IPS DF 4.7 (cell line): ENCODE measurements at regions not wholly inside any gene's neighbourhood (a gene's known extent, or its start where the extent isn't known, plus 50 kb on each side); places are given as distances from the start of the nearest gene placed in this dataset.
"Not testable (repeated sequence)": the region's sequence is repeated elsewhere in the genome, so short reads cannot be mapped to it uniquely, and the experiment has no call there.

Source experiments
- DNase-seq: peaks from one replicate; pipeline ENCODE4 v3.0.0-alpha.2; 2013; ENCODE audit warnings: low spot score; ENCODE audit errors: extremely low read depth

- no peak for DNase-seq
Observed at GRCh38 chr6:21914121-21914973, 320.8 kb downstream of the SOX4 start.

GRCh38 chr6:21915707-21916260 lies 322.2 kb downstream of the SOX4 start:
- no peak for DNase-seq

DNA sequence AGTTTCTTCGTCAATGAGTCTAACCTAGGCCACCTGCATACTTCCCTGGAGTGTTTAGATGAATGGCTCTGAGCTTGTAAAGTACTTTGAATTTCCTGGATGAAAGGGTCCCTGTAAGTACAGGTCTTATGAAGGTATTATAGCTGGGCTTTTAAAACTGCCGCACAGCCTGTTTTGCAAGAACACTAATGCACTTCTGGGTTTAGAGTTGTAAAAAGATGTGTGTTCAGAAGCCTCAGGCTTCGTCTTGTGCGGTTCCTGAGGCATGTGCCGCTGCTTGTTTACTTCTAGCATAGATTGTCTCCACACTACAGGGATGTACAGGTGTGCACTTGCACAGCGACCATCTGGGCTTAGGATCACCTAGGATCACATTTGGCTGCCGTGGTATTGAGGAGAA lies 324.5 kb downstream of the SOX4 start:
- no peak for DNase-seq

GRCh38 chr6:21918666-21919065 lies 325.1 kb downstream of the SOX4 start:
- DNase-seq: no peak

DNA sequence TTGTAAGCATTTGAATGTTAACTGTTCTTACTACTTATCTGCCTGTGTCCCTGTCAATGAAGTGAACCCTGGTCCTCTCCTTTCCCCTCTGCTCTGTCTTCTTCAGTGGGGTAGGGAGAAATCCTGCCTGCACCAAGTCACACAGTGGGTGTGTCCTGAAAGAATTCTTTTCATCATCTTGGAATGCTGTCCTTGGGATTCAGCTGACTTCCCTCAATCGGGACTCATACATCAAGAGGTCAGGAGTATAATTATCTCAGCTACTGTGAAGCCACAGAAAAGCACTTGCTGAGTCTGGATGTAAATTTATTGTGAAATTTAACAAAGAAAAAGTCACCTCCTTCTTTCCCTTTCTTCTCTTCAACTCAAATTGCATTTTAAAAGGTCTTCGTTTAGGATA lies 328.5 kb downstream of the SOX4 start:
- DNase-seq: no peak

DNA sequence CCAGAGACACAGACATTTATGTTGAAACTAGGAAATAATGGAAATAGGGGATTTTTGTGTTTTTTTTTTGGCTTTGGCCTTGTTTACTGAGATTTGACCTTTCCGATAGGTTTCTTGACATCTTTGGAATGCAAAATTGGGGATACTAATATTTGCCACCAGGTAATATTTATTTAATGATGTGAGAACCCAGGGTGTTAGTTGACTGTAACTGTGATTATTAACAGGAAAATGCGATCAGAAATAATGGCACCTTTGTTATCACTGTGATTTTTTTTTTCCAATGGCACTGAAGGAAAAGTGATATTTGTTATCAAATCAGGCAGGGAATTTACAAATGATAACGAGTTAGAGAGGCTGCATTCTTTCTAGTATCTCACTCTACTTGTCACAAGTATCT lies 330.5 kb downstream of the SOX4 start:
- no peak for DNase-seq

- DNase-seq: no peak
Observed at GRCh38 chr6:21928827-21929226, 335.3 kb downstream of the SOX4 start.

- no peak for DNase-seq
Observed at GRCh38 chr6:21931641-21932335, 338.2 kb downstream of the SOX4 start.

DNA sequence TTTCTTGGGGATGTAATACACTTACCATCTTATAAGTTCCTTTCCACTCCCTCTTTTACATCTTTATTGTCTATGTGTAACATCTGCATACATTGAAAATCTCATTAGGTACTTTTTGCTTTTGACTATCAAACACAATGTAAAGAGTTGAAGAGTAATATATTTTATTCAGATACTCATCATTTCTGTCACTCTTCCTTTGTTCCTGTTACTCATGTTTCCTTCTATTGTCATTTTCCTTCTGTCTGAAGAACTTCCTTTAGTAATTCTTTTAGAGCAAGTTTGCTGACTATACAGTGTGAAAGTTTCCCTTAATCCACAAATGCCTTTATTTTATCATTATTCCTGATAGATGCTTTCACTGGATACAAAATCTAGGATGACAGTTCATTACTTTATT lies 339.8 kb downstream of the SOX4 start:
- DNase-seq: no peak

DNA sequence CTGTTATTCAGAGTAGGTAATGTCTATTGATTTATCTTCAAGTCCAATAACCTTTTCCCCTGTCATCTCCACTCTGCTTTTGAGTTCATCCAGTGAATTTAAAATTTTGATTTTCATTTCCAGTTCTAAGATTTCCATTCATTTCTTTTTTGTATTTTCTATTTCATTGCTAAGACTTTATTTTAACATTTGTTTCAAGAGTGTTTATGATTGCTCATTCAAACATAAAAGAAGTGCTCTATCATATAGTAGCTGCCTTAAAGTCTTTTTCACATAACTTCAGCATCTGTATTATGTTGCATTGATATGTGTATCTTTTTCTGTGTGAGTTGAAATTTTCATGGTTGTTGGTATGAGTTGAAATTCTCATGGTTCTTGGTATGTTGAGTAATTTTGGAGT lies 341.6 kb downstream of the SOX4 start:
- DNase-seq: no peak

DNA sequence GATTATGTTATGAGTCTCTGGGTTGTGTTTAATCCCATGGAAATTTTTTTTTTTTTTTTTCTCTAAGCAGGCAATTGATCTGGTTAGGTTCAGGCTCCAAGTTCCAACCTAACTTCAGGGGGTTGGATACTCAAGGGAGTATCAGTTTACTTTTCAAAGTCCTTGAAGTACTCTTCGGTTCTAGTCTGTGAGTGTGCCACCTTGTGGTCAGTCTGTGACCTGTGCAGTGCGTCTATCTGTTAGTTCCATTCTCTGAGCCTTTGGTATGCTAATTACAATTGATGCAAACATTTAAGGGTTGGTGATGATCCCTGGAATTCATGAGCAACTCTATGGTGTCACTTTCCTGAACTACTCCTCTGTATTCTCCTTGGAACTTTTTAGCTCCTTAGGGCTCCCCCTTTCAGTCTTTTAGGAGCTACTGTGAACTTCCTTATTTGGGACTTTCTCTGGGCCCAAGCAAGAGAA lies 342.0 kb downstream of the SOX4 start:
- DNase-seq: peak; percentile 83

GRCh38 chr6:21937466-21937865 lies 343.9 kb downstream of the SOX4 start:
- DNase-seq: no peak

GRCh38 chr6:21939066-21939465 lies 345.5 kb downstream of the SOX4 start:
- DNase-seq: not testable (repeated sequence)

GRCh38 chr6:21941926-21942325 lies 348.4 kb downstream of the SOX4 start:
- DNase-seq: no peak

- DNase-seq: no peak
Observed at GRCh38 chr6:21942897-21943296, 349.3 kb downstream of the SOX4 start.

GRCh38 chr6:21946298-21946783 lies 350.5 kb downstream of the PRL start:
- DNase-seq: no peak

GRCh38 chr6:21947227-21947626 lies 349.6 kb downstream of the PRL start:
- not testable (repeated sequence) for DNase-seq

DNA sequence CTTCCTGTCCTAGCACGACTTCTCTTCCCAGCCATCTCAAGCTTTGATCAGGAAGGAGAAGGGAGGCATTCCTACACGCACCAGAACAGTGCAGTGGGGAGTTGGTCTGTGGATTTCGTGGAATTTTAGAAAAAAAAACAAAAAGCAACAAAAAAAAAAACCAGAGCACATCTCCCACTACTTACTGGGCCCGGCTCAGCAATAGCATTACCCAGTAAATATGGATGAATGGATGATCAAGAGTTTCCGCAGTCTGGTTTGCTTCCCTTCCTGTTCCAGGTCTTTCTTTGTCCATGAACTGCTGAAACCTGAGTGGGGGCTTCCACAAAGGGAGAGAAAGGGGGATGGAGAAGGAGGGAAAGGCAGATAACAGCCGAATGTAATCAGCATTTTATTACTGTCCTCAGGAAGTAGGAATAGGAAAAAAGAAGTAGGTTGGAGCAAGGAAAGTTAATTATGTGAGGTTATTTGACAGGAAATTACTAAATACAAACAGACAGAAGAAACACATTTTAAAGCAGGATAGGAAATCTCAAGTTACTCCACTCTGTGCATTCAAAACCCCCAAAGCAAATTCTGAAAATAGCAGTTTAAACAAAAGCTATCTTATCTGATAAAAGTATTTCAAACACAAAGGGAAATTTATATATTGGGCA lies 349.0 kb downstream of the PRL start:
- no peak for DNase-seq

DNA sequence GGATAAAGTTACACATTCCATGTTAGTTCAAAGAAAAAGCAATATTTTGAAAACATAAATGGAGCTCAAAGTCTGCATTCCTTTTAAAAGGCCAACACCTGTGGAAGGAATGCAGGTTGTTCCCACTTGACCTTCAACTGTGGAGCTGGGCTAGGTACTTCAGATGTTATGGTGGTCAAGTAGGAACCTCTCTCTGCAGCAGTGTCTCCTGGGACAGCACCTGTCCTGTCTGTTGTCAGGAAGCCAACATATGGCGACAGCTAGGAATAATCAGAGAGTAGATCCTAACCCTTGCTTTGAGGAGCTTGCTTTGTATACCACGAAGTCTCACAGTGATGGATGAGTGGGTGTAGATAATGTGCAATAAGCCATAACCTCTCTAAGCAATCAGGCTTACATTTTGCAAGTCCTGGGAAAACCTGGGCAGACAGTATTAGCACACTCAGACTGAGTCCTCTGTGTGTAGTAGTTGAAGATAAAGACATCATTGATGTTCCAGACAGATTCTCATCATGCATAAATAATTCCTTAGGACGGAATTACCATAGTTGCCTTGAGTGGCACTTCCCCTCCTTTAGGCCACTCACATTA lies 347.5 kb downstream of the PRL start:
- no peak for DNase-seq

- DNase-seq: no peak
Observed at GRCh38 chr6:21952367-21952766, 344.5 kb downstream of the PRL start.
